Right lobe of liver (tissue), 4 donors: ENCODE measurements at regions not wholly inside any gene's neighbourhood (a gene's known extent, or its start where the extent isn't known, plus 50 kb on each side); places are given as distances from the start of the nearest gene placed in this dataset.

Experiments used
- CTCF ChIP-seq, 4 donors: fragments of 200-600 bp in 3 of 4; fragments of 450-650 bp in 1 of 4; IDR thresholded peaks; one replicate each; pipeline versions ENCODE4 v1.5.1 to v1.8.0; 2016 to 2022; ENCODE audit warnings: antibody characterized with exemption in 4 of 4, mild to moderate bottlenecking in 2 of 4
- POLR2A ChIP-seq: fragments of 450-650 bp; IDR thresholded peaks from one replicate; pipeline ENCODE4 v1.6.1; 2017; ENCODE audit warnings: antibody characterized with exemption, mild to moderate bottlenecking
- donor health status: DM: no; HTN: no; CAD: no.
- donor health status: DM: no; HTN: no; CAD: no.
- donor health status: DM: no; HTN: yes; CAD: no.

- TF ChIP-seq CTCF (IDR thresholded peaks at IDR 0.05): no peak
- no peak for TF ChIP-seq POLR2A
Observed at GRCh38 chr15:45981625-45982024, 346.8 kb downstream of the SQOR start.
